HG02840 (cell line): ENCODE measurements at regions not wholly inside any gene's neighbourhood (a gene's known extent, or its start where the extent isn't known, plus 50 kb on each side); places are given as distances from the start of the nearest gene placed in this dataset.

Source experiments
- ATAC-seq: cut with Tn5 transposase; IDR thresholded peaks from one replicate; pipeline ENCODE4 v1.9.1; 2021; ENCODE audit warnings: mild to moderate bottlenecking, moderate library complexity, moderate number of reproducible peaks; ENCODE audit not compliant: unreplicated experiment, low FRiP score

DNA sequence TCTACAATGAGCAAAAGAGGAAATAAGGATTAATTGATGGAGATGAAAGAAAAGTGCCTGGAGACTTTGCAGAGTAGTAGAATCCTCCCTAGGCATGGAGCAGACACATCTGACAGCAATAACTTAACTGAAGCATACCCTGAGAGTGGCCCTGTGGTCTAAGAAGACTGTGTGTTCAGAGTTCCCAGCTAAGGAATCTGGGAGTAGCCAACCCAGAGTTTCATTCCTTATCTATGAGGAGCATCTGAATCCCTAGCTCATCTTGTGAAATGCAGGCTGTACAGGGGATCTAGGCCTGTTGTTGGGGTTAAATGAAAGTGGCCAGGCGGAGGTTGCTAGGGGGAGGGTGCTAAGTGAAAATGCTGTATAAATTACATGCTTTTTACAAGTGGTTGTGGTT lies 233.1 kb upstream of the FBXL7 start:
- ATAC-seq = no peak

DNA sequence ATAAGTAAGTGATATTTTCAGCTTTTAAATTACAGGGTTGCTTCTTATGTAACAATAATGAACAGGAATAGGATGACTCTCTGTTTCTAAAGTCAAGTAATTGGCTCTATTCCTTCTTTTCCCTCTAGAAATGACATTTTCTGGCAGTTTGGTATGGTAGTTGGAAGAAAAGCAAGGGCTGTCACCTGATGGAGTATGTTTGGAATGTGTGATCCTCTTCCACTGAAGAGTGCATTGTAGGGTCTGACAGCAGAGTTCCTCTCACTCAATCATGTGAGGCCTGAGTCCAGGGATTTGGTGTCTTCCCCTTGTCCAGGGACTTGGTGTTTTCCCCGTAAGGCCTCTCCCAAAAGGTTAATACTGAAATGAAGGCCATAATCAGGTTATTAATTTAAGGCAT lies 233.8 kb upstream of the FBXL7 start:
- ATAC-seq = no peak

DNA sequence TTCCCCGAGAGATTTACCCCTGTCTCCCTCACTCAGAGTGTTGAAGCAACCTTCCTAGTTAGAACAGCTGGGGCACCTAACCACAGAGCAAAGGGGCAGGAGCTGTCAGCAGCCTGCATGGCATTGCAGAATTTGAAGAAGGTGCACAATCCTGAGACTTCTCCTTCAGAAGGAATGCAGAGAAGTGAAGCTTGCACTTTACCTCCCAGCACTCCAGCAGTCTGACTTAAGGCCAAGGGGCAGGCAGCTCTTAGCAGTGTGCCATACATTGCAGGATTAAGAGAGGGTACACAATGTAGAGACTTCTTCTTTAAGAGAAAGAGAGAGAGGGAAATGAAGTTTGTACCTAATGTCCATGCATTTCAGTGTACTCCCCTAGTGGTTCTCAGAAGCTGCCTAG lies 236.0 kb upstream of the FBXL7 start:
- ATAC-seq = no peak

DNA sequence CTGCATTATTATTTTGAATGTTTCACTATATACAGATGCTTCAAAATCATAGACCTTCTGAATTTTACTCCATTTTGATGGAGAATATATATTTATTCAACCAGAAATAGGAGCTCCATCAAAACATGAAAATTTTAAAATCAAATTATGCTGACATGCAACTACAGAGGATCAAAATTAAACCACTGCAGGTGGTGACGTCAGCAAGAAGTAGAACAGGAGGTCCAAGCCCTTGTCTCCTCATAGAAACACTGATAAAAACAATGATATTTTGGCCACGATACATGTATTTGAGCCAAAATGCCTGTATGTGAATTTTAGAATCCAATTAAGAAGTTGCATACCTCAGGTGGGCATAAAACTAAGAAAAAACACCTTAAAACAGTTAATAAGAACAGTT lies 236.6 kb upstream of the FBXL7 start:
- no peak for ATAC-seq

DNA sequence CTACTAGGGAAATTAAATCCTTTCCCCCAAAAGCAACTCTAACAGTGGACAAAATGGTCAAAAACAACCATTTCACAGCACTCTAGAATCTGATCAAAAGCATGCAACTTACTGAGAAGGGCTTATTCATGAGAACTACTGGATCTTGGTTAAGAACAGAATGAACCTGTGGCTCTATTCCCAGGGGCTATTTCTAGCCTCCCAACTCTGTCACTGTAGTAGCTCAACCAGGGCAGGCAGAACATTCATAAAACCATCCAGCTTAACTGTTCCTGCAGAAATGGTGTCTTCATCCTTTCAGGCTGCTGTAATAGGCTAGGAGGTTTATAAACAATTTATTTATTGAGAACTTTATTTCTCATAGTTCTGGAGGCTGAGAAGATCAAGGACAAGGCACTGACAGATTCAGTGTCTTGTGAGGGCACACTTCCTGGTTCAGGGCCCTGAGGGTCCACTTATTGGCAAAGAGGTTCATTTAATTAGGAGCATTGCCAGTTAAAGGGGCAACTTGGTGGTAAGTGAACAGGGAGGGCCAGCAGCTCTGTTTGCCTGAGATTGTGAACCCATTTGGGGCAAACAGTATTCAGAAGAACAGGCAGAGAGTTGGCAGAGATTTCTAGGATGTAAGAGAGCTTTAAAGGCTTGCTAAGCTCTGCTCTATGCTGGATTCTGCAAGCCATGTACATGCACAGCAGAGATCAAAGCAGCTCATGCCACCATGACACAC lies 238.5 kb upstream of the FBXL7 start:
- ATAC-seq = no peak

DNA sequence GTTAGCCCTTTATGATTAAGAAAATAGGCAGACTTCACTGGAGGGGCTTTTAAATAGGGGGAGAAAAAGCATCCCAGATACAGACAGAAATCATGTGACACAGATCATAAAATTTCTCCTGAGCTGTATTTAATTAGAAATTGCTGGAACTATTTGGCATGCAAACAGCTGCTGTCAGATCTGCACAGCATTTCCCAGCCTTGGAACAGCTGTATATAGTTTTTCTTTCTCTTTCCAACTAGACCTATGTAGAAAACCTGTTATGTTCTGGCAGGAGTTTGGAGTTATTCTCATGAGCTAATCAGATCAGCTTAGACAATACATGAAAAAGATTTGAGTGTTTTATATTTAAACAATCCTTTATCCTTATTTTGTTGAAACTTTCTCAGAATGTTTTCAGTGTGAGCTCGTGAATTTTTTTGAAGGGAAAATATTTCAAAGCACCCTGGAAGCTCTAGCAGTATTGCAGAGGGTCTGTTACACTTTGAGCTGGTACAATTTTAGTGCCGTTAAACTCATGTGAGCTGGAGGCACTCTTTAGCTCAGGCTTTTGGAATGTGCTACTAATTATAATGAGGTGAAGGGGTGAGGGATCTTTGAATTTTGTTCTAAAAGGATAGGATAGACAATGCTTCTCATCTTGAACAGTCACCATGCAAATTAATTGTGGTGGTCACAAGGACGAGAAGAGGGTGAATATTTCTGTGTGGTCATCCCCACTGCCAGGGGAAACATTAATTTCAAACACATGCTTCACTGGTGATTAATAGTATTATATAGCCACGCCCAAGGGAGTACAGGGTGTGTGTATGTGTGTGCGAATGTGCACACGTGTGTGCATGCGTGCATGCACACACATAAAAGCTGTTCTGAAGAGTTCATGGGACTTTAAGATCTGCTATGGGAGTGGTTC lies 239.4 kb upstream of the FBXL7 start:
- no peak for ATAC-seq

DNA sequence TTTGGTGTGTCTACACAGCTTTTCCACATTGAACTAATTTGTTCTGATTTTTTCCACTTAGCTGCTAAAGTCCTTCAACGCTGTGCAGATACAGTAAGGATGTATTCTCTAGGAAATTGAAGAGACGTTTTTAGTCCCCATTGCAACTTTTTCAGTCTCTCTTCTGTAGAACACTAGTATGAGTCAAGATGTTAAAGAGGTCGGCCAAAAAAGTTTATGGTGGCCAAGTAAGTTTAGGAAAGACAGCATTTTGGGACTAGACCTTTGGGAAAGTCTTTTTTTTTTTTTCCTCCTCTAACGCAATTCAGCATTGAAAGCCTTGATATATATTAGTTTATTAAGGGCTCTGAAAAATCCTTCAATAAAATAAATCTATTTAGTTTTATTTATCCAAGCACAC lies 243.5 kb upstream of the FBXL7 start:
- no peak for ATAC-seq

DNA sequence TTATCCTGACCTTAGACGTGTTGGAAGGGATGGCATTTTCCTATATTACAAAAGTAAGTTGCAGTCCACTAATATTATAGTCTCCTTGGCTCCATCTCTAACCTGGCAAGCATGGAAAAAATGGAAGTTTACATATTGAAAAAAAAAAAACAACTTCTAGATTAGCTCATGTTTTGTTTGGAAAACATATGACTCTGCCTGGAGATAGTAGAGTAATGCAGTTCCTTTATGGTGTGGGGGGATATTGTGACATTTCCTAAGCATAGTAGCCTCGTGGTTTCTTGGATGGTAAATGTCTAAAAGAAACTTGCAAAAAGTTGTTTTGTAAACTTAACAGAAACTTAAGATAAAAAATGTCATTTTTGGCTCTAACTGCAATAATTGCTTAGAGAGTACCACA lies 244.4 kb upstream of the FBXL7 start:
- no peak for ATAC-seq

DNA sequence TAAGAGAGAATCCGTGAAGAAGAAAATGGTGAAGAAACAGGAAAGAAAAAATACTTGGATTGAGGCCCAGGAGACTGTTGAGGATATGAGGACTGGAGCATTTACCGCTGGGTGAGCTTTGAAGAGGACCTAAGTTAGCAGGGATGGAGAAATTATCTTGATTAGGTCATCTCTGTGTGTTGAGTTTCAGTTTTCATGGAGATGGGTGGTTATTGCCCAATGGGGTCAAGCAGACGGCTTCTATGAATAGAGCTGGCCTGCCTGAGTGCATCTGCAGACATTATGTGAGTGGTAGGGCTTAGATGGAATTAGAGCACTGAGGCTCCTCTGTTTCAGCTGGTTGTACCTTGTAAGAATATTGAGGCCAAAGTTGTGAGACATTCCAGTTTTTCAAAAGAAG lies 245.4 kb upstream of the FBXL7 start:
- no peak for ATAC-seq

DNA sequence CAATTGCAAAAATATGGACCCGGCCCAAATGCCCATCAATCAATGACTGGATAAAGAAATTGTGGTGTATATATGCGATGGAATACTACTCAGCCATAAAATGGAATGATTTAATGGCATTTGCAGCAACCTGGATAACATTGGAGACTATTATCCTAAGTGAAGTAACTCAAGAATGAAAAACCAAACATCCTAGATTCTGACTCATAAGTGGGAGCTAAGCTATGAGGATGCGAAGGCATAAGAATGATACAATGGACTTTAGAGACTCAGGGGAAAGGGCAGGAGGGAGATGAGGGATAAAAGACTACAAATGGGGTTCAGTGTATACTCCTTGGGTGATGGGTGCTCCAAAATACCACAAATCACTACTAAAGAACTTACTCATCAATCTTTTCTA lies 247.6 kb upstream of the FBXL7 start:
- no peak for ATAC-seq

DNA sequence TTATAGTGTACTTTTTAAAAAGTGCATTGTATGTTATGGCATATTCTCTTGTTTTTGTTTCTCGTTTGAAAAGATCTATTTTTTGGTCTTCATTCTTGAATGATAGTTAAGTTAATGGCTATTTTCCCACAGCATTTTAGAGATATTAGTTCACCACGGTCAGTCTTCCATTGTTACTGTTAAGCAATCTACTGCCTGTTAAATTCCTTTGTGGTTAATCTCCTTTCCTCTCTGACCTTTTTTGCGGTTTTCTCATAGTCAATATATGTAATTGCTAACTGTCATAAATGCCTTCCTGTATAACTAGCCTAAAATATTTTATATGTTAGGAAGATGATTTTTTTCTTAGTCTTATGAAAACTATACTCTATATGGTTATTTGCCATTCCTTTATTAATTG lies 250.8 kb upstream of the FBXL7 start:
- no peak for ATAC-seq

DNA sequence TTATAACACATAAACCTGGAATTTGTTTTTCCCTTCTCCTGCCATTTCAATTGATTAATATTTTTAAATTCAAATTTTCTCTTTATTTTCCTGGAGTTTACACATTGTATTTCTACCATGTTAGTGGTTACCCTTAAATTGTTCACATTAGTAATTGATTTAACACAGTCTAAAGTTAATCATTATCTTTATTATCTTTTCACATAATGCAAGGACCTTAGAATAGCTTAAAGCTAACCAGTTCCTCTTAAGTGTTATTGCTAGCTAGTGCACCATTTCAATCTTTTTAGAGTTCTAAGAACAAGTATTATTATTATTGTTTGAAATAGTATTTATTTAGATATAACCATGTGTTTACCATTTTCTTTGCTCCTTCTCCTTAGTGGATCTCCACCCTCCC lies 251.2 kb upstream of the FBXL7 start:
- no peak for ATAC-seq

DNA sequence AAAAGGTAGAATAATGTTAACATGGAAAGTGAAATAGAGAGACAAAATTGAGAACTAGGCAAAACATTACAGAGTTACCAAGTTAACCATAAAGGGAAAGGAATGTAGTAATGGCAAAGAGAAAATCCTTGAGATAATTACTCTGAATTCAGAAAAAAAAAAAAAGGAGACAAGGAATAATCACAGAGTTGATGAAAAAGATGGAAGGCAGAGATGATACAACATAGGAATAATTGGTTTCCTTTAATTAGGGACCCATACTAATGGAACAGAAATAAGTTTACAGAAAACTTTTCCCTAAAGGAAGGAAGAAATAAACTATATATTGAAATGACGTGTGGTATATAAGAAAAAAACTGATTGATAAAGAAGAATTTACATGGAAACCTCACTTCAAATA lies 254.1 kb upstream of the FBXL7 start:
- no peak for ATAC-seq

DNA sequence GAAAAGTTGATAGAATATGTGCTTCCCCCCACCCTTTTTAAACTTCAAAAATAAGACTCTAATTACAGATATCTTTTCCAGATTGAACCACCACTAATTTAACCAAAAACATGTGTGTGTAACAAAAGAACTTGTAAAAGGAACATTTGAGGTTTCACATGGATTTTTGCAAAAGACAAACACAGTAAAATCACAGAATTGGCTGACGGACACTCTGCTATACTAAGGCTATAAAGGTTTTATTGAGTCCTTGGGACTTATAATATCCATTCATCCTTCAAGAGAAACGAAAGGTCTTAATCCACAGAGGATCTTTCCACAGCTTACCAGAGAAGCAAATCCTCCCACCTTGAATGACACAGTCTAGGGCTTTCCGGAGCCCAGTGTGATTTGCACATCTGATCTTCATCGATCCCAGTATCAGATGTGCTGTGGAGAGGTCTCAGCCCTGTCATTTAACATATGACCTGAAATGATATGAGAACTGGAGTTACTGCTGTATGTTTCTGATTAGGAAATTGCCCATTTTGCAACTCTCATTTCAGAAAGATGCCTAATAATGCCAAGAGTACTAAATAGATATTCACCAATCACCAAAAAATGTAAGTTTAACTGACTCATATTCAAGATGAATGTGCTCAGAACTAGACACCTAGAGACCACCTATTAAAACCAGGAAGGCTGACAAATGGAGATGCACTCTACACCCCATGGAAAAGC lies 256.5 kb upstream of the FBXL7 start:
- ATAC-seq = no peak

DNA sequence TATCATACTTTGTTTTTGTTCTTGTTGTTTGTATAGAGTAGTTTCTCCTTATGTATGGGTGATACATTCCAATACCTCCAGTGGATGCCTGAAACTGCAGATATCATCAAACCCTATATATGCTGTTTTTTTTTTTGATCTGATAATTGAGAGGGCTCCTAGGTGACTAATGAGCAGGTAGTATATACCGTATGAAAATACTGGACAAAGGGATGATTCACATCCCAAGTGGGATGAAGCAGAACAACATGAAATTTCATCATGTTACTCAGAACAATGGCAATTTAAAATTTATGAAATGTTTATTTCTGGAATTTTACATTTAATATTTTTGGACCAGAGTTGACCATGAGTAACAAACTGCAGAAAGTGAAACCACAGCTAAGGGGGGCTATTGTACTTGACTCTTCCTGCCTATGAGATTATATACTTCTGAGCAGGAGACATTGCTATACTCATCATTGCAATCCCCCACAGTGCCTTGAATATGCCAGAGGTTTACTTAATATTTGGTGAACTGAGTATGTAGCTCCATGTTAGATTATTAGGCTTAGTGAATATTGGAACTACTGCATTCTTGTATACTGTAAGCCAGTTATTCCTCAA lies 258.7 kb upstream of the FBXL7 start:
- no peak for ATAC-seq

DNA sequence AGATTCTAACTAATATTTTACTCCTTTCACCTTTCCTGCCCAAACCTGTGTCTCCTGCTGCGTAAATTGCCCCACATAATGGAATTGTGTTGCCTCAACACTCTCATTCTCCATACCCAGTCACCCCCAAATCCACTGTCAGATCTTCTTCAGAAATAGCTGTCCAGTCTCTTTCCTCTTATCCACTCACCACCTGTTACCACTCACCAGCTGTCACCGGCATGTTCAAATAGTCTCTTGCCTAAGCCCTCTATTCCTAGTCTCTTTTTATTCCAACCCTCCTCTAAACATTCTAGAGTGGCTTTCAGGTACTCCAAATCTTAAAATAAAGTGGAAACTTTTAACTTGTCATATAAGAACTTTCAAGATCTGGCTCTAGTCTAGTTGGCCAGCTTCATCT lies 262.0 kb upstream of the FBXL7 start:
- ATAC-seq = no peak

DNA sequence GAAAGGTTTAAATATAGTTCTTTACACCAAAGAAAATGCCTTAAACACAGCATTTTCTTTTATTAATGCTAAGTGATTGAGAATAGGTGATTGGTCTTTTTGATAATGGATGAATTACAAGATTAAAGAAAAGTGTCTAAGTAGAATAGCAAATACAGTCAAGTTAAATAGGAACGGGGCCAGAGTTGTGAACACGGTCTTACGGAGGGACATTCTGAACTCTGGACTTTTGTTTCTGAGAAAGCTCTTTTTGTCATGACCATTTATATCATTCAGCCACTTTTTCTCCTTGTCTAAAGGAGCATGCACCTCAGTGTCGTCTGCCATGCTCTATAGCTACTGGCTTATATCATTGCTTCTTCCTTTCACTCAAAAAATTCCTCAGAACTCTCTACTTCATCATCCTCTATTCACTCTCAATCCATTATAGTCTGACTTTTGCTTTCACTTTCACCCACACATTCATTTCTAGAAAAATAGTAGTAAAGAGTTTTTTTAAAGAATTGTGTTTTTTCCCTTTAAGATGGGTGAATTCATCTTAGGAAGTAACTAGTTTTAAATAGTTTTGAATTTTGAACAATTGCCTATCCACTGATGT lies 263.0 kb upstream of the FBXL7 start:
- no peak for ATAC-seq

DNA sequence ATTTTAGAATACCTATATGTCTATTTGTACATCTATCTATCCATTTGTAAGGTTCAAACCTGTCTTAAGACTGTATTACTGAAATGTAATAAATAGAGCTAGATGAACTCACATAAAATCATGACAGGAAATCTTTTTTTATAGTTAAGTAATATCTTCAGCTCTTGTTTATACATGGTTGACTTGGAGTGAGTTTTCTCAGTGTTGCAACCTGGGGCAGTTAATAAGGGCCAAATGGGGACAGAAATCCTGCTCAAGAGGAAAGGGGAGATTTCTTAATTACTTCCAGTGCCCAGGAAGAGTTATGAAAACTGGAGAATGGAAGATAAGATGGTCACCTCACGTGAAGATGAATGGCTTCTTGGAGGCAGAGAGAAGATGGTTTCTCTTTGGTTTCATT lies 265.1 kb upstream of the FBXL7 start:
- no peak for ATAC-seq

DNA sequence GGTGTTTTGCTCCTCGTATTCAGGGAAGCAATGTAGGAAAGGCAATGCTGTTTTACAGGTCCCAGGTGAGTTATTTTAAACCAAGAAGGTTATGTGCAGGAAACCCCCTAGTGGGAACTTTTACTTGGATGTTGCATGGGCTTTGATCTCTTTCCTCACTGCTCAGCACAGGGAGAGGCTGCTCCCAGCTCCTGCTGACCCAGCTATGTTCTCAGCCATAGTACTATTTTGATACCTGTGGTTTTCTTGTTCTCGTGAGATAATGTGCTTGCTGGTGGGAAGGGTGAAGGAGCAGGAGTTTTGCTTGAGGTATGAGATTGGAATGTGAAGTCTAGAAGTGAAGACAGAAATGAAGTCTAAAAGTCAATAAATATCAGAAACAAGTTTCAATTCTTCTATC lies 265.6 kb upstream of the FBXL7 start:
- ATAC-seq = no peak

DNA sequence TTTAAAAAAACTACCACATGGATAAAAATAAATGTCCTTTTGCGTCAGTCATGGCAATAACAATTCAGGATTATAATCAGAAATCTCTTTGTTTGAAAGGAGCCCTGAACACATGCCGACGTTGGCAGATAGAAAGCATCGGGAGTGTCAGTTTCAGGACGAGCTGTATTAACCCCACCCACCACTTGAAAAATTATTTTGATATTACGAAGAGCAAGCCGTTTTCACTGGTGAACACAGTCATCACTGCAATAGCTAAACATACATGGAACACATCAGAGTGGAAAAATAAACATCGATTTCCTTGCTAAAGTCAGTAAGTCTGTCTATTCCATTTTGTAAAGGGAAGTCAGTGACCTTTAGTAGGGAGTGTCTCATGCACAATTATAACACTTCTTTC lies 266.4 kb upstream of the FBXL7 start:
- ATAC-seq = no peak

DNA sequence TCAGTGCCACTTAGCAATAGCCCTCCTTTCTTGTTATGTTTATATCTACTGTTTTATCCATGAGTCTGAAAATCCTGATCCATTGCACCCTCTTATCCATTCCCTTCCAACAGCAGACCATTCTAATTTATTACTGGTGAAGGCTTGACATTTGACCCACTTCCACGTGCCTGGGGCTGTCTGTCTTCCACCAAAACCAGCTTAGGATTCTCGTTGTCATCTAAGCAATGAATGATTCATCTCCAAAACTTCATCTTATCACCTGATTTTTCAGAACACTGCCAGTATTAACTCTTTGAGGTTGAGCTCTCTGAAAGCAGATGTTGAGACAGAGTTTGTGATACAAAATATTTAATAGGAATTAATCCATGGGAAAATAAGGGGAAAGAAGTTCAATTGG lies 277.8 kb upstream of the FBXL7 start:
- no peak for ATAC-seq
